HEK293 (cell line): ENCODE measurements at regions not wholly inside any gene's neighbourhood (a gene's known extent, or its start where the extent isn't known, plus 50 kb on each side); places are given as distances from the start of the nearest gene placed in this dataset.

Experiments used
- CTCF ChIA-PET: fragments of 350-600 bp; formaldehyde crosslinking; extraction: SDS; loops from one replicate; lab custom pipeline; 2021; ENCODE audit warnings: antibody characterized with exemption; lab: Yijun Ruan, JAX
- POLR2A ChIA-PET: fragments of 300-600 bp; formaldehyde crosslinking; extraction: SDS; loops from one replicate; lab custom pipeline; 2020; ENCODE audit warnings: antibody characterized with exemption, inconsistent platforms; lab: Yijun Ruan, JAX
- H3K27ac ChIP-seq: fragments of 200-500 bp; sonication (Bioruptor generic); 2 replicates; pipeline ENCODE4 v1.5.1; 2014; ENCODE audit warnings: low read depth, low read length, control low read depth, inconsistent platforms; ENCODE audit errors: extremely low read depth
- H3K36me3 ChIP-seq, 2 experiments: fragments of 200-500 bp in 1 of 2; sonication (Bioruptor generic) in 1 of 2; 1 replicate in 1 of 2; 2 replicates in 1 of 2; pipeline ENCODE4 v1.5.1; 2014 to 2017; ENCODE audit warnings: inconsistent platforms in 2 of 2, low read length in 2 of 2; ENCODE audit not compliant: control insufficient read depth in 2 of 2, insufficient read depth in 1 of 2
- H3K4me1 ChIP-seq: fragments of 200-500 bp; sonication (Bioruptor generic); 2 replicates; pipeline ENCODE4 v1.5.1; 2014; ENCODE audit warnings: mild to moderate bottlenecking, low read length, inconsistent platforms; ENCODE audit not compliant: control insufficient read depth, insufficient read depth
- H3K4me3 ChIP-seq: 2 replicates; pipeline ENCODE4 v1.5.1; 2011; ENCODE audit warnings: low read depth, mild to moderate bottlenecking, control low read depth, low read length, moderate library complexity
- H3K9me3 ChIP-seq: fragments of 200-500 bp; sonication (Bioruptor generic); 2 replicates; pipeline ENCODE4 v1.5.1; 2014; ENCODE audit warnings: low read depth, low read length, inconsistent platforms; ENCODE audit not compliant: control insufficient read depth, insufficient read depth
- AEBP2 ChIP-seq: fragments of 450-650 bp; formaldehyde crosslinking; IDR thresholded peaks from 2 replicates; pipeline ENCODE4 v1.5.1; 2016; ENCODE audit warnings: missing biosample characterization, missing genetic modification characterization, borderline replicate concordance
- HOXD13 ChIP-seq: sonication (generic); formaldehyde crosslinking; IDR thresholded peaks from 2 replicates; pipeline ENCODE4 v1.8.0; 2022; ENCODE audit warnings: missing genetic modification reagents, borderline replicate concordance
- KLF16 ChIP-seq: fragments of 450-650 bp; formaldehyde crosslinking; IDR thresholded peaks from 2 replicates; pipeline ENCODE4 v1.5.1; 2017; ENCODE audit warnings: missing biosample characterization, missing genetic modification characterization
- KLF8 ChIP-seq: fragments of 450-650 bp; formaldehyde crosslinking; IDR thresholded peaks from 2 replicates; pipeline ENCODE4 v1.5.1; 2016; ENCODE audit warnings: missing biosample characterization, missing genetic modification characterization
- KLF9 ChIP-seq: fragments of 450-650 bp; formaldehyde crosslinking; IDR thresholded peaks from 2 replicates; pipeline ENCODE4 v1.5.1; 2016; ENCODE audit warnings: missing biosample characterization, missing genetic modification characterization, low read depth
- PRDM2 ChIP-seq: fragments of 450-650 bp; formaldehyde crosslinking; IDR thresholded peaks from 2 replicates; pipeline ENCODE4 v1.5.1; 2016; ENCODE audit warnings: missing biosample characterization, missing genetic modification characterization, borderline replicate concordance
- SCRT2 ChIP-seq: fragments of 450-650 bp; formaldehyde crosslinking; IDR thresholded peaks from 2 replicates; pipeline ENCODE4 v1.5.1; 2016; ENCODE audit warnings: missing biosample characterization, missing genetic modification characterization
- TRIM28 ChIP-seq: IDR thresholded peaks from 2 replicates; pipeline ENCODE4 v1.6.1; 2011; ENCODE audit warnings: low read length, control low read depth, borderline replicate concordance
- ZFHX2 ChIP-seq: fragments of 450-650 bp; formaldehyde crosslinking; conservative IDR thresholded peaks from 2 replicates; pipeline ENCODE4 v1.5.1; 2016; ENCODE audit warnings: missing biosample characterization, missing genetic modification characterization
- ZFP41 ChIP-seq: fragments of 450-650 bp; formaldehyde crosslinking; IDR thresholded peaks from 2 replicates; pipeline ENCODE4 v1.5.1; 2016; ENCODE audit warnings: missing biosample characterization, missing genetic modification characterization, borderline replicate concordance
- ZNF10 ChIP-seq: fragments of 450-650 bp; formaldehyde crosslinking; IDR thresholded peaks from 2 replicates; pipeline ENCODE4 v1.5.1; 2017; ENCODE audit warnings: missing biosample characterization, missing genetic modification characterization
- ZNF148 ChIP-seq: fragments of 450-650 bp; formaldehyde crosslinking; IDR thresholded peaks from 2 replicates; pipeline ENCODE4 v1.5.0; 2017; ENCODE audit warnings: missing biosample characterization, missing genetic modification characterization, borderline replicate concordance
- ZNF175 ChIP-seq: fragments of 450-650 bp; formaldehyde crosslinking; IDR thresholded peaks from 2 replicates; pipeline ENCODE4 v1.5.1; 2016; ENCODE audit warnings: missing biosample characterization, missing genetic modification characterization
- ZNF2 ChIP-seq: fragments of 450-650 bp; formaldehyde crosslinking; IDR thresholded peaks from 2 replicates; pipeline ENCODE4 v1.5.1; 2016; ENCODE audit warnings: missing biosample characterization, missing genetic modification characterization
- ZNF211 ChIP-seq: fragments of 450-650 bp; formaldehyde crosslinking; IDR thresholded peaks from 2 replicates; pipeline ENCODE4 v1.5.1; 2016; ENCODE audit warnings: low read depth, missing biosample characterization, missing genetic modification characterization
- ZNF223 ChIP-seq: fragments of 450-650 bp; formaldehyde crosslinking; IDR thresholded peaks from 2 replicates; pipeline ENCODE4 v1.5.1; 2016; ENCODE audit warnings: missing biosample characterization, missing genetic modification characterization
- ZNF292 ChIP-seq: fragments of 450-650 bp; formaldehyde crosslinking; IDR thresholded peaks from 2 replicates; pipeline ENCODE4 v1.5.1; 2016; ENCODE audit warnings: low read depth, missing biosample characterization, missing genetic modification characterization, borderline replicate concordance
- ZNF324 ChIP-seq: fragments of 450-650 bp; formaldehyde crosslinking; IDR thresholded peaks from 2 replicates; pipeline ENCODE4 v1.5.1; 2016; ENCODE audit warnings: missing biosample characterization, missing genetic modification characterization
- ZNF404 ChIP-seq: fragments of 450-650 bp; formaldehyde crosslinking; IDR thresholded peaks from 2 replicates; pipeline ENCODE4 v1.5.1; 2017; ENCODE audit warnings: missing biosample characterization, missing genetic modification characterization
- ZNF433 ChIP-seq: fragments of 450-650 bp; formaldehyde crosslinking; IDR thresholded peaks from 2 replicates; pipeline ENCODE4 v1.5.1; 2016; ENCODE audit warnings: missing biosample characterization, missing genetic modification characterization, low read depth
- ZNF510 ChIP-seq: fragments of 450-650 bp; formaldehyde crosslinking; IDR thresholded peaks from 2 replicates; pipeline ENCODE4 v1.5.1; 2018; ENCODE audit warnings: mild to moderate bottlenecking, missing genetic modification characterization, missing biosample characterization; ENCODE audit not compliant: insufficient replicate concordance
- ZNF544 ChIP-seq: fragments of 450-650 bp; formaldehyde crosslinking; IDR thresholded peaks from 2 replicates; pipeline ENCODE4 v1.5.0; 2017; ENCODE audit warnings: missing biosample characterization, missing genetic modification characterization
- ZNF561 ChIP-seq: fragments of 450-650 bp; IDR thresholded peaks from 2 replicates; pipeline ENCODE4 v1.5.1; 2018; ENCODE audit warnings: missing biosample characterization, missing genetic modification characterization, borderline replicate concordance

- Histone ChIP-seq H3K4me3 (no peak overlapping the region), H3K4me1 (no peaks in the 10 kb centered on the region), H3K9me3 (no peaks in the 10 kb centered on the region), H3K36me3 (no peaks in the 10 kb centered on the region), H3K27ac (no peak overlapping the region)
- CTCF ChIA-PET: interaction anchor here (0.5 kb wide), 1 partner anchor 153 kb away, joined by 3 read pairs; no protein-coding TSS in a partner anchor
- POLR2A ChIA-PET: no interaction called here
- TF ChIP-seq ZNF510 (tag by site-specific recombination) (no peak), KLF16 (tag by site-specific recombination) (no peak), KLF9 (tag by site-specific recombination) (no peak), ZNF223 (no peak), ZNF148 (tag by site-specific recombination) (no peak), ZNF10 (tag by site-specific recombination) (no peak), ZFHX2 (tag by site-specific recombination) (no peak)
These were observed 186.1 kb upstream of the RBMS1 start for GRCh38 chr2:160679686-160680085.

- Histone ChIP-seq H3K4me1 (no peaks in the 10 kb centered on the region), H3K9me3 (no peaks in the 10 kb centered on the region), H3K27ac (no peak overlapping the region), H3K4me3 (no peak overlapping the region), H3K36me3 (no peaks in the 10 kb centered on the region)
- CTCF ChIA-PET: interaction anchor here (0.5 kb wide), 2 partner anchors 24 to 28 kb away, joined by 3 to 5 read pairs; no protein-coding TSS in a partner anchor
- POLR2A ChIA-PET: no interaction called here
- TF ChIP-seq HOXD13: no peak
- no peak for TF ChIP-seq ZNF292 (tag by site-specific recombination)
- no peak for TF ChIP-seq TRIM28
- no peak for TF ChIP-seq ZNF211 (tag by site-specific recombination)
- no peak for TF ChIP-seq PRDM2 (tag by site-specific recombination)
- no peak for TF ChIP-seq ZNF2
- no peak for TF ChIP-seq AEBP2 (tag by site-specific recombination)
- TF ChIP-seq ZNF404 (tag by site-specific recombination): no peak
- no peak for TF ChIP-seq KLF8 (tag by site-specific recombination)
- TF ChIP-seq SCRT2 (tag by site-specific recombination): no peak
- no peak for TF ChIP-seq ZNF324 (tag by site-specific recombination)
- no peak for TF ChIP-seq ZNF433 (tag by site-specific recombination)
- TF ChIP-seq ZFP41: no peak
- no peak for TF ChIP-seq ZNF544
- no peak for TF ChIP-seq ZNF561 (tag by site-specific recombination)
- no peak for TF ChIP-seq ZNF175 (tag by site-specific recombination)
These were observed 186.7 kb upstream of the RBMS1 start for GRCh38 chr2:160680294-160680693.
